GM12892 (cell line): ENCODE measurements at regions not wholly inside any gene's neighbourhood (a gene's known extent, or its start where the extent isn't known, plus 50 kb on each side); places are given as distances from the start of the nearest gene placed in this dataset.

ENCODE experiments used
- DNase-seq: peaks from one replicate; pipeline ENCODE4 v3.0.0; 2011; ENCODE audit not compliant: insufficient read length
- FAIRE-seq: peaks from 2 replicates; lab custom pipeline; 2011; peaks lifted over from hg19 to GRCh38; lab: Jason Lieb, UNC
- POLR2A ChIP-seq: IDR thresholded peaks from 2 replicates; pipeline ENCODE4 v1.6.1; 2011; ENCODE audit warnings: low read depth, low read length, control low read depth
- POLR2AphosphoS5 ChIP-seq: IDR thresholded peaks from 2 replicates; pipeline ENCODE4 v1.6.1; 2011; ENCODE audit warnings: low read depth, low read length, control low read depth
- TAF1 ChIP-seq: IDR thresholded peaks from 2 replicates; pipeline ENCODE4 v1.6.1; 2011; ENCODE audit warnings: low read depth, mild to moderate bottlenecking, control low read depth, low read length, borderline replicate concordance

GRCh38 chr10:61314273-61314672 lies 138.9 kb downstream of the TMEM26 start:
- FAIRE-seq (no peak), DNase-seq (no peak)

GRCh38 chr10:61313460-61313859 lies 139.7 kb downstream of the TMEM26 start:
- TF ChIP-seq POLR2AphosphoS5 (no peak), POLR2A (no peak), TAF1 (no peak)
- FAIRE-seq (no peak), DNase-seq (no peak)

More at GRCh38 chr10:61314273-61314672, 138.9 kb downstream of the TMEM26 start:
- TF ChIP-seq TAF1, result no peak
- TF ChIP-seq POLR2AphosphoS5, result no peak
- TF ChIP-seq POLR2A, result no peak

- FAIRE-seq, result no peak
- TF ChIP-seq POLR2AphosphoS5 (no peak), TAF1 (no peak), POLR2A (no peak)
- no peak for DNase-seq
These were observed 148.4 kb downstream of the TMEM26 start for GRCh38 chr10:61304746-61305145.

- no peak for TF ChIP-seq POLR2AphosphoS5
- no peak for TF ChIP-seq POLR2A
- no peak for TF ChIP-seq TAF1
- DNase-seq, result no peak
- FAIRE-seq, result no peak
These were observed 151.1 kb downstream of the TMEM26 start for GRCh38 chr10:61302124-61302523.

- no peak for FAIRE-seq
- DNase-seq, result no peak
- TF ChIP-seq POLR2AphosphoS5 (no peak), POLR2A (no peak), TAF1 (no peak)
These were observed 151.6 kb downstream of the TMEM26 start for GRCh38 chr10:61301575-61301974.

GRCh38 chr10:61299841-61300240 lies 153.3 kb downstream of the TMEM26 start:
- FAIRE-seq (no peak), DNase-seq (no peak)
- TF ChIP-seq TAF1 (no peak), POLR2A (no peak), POLR2AphosphoS5 (no peak)

- no peak for TF ChIP-seq POLR2AphosphoS5
- no peak for TF ChIP-seq TAF1
- TF ChIP-seq POLR2A, result no peak
- DNase-seq, result no peak
- FAIRE-seq, result no peak
These were observed 154.0 kb downstream of the TMEM26 start for GRCh38 chr10:61299156-61299555.

- DNase-seq (no peak), FAIRE-seq (no peak)
- TF ChIP-seq TAF1, result no peak
- TF ChIP-seq POLR2A, result no peak
- no peak for TF ChIP-seq POLR2AphosphoS5
These were observed 155.0 kb downstream of the TMEM26 start for GRCh38 chr10:61298194-61298593.

GRCh38 chr10:61296161-61296560 lies 157.0 kb downstream of the TMEM26 start:
- TF ChIP-seq TAF1 (no peak), POLR2AphosphoS5 (no peak), POLR2A (no peak)
- FAIRE-seq (no peak), DNase-seq (no peak)

GRCh38 chr10:61294131-61294530 lies 159.1 kb downstream of the TMEM26 start:
- FAIRE-seq (no peak), DNase-seq (no peak)
- TF ChIP-seq TAF1 (no peak), POLR2A (no peak), POLR2AphosphoS5 (no peak)

GRCh38 chr10:61289813-61290212 lies 163.4 kb downstream of the TMEM26 start:
- DNase-seq, result no peak
- TF ChIP-seq POLR2AphosphoS5 (no peak), POLR2A (no peak), TAF1 (no peak)
- FAIRE-seq, result no peak

GRCh38 chr10:61286686-61287085 lies 166.5 kb downstream of the TMEM26 start:
- peak; percentile 53 for FAIRE-seq
- TF ChIP-seq POLR2AphosphoS5, result no peak
- no peak for TF ChIP-seq TAF1
- TF ChIP-seq POLR2A, result no peak
- DNase-seq, result no peak
